GM19395 (cell line): ENCODE measurements at regions not wholly inside any gene's neighbourhood (a gene's known extent, or its start where the extent isn't known, plus 50 kb on each side); places are given as distances from the start of the nearest gene placed in this dataset.

ENCODE experiments used
- ATAC-seq: cut with Tn5 transposase; IDR thresholded peaks from one replicate; pipeline ENCODE4 v1.9.1; 2021; ENCODE audit warnings: mild to moderate bottlenecking, moderate library complexity; ENCODE audit not compliant: unreplicated experiment

DNA sequence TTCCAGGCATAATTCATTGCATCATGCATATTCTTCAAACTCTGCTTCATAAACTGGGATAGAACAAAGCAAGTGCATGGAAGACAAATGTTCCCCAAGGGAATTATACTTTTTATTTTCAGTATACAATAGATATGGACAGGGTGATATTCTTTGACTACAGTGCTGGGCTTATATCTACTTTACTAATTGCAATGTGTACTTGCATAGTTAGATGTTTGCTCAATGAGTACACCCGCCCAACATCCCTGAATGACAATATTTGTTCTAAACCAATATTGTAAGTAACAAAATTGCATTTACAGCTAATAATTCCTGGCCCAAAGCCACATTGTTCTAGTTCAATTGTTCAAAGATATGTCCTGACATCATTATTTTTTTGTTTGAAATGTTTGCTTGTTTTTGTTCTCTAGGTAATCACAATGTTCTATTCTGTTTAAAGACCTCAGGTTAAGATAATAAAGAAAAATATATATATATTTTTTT, 171.4 kb downstream of the PTN start:
- no peak for ATAC-seq

DNA sequence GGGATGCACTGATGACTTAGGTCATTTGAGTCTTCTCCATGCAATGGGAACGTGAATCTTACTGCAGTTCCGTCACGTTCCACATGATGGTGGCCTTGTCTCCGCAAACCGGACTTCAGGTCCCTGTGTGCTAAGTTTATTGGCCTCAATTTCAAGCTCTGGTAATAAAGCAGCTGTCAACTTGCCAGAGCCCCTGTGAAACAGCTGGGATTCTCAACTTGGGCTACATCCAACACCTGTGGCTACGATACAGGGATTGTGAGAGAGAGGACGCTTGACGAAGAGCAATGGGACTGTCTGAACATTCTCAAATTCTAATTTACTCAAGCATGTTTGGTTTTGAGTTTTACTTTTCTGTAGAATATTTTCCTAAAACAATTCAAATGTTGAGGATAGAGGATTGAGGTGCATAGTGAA, 174.2 kb downstream of the PTN start:
- ATAC-seq, result no peak

DNA sequence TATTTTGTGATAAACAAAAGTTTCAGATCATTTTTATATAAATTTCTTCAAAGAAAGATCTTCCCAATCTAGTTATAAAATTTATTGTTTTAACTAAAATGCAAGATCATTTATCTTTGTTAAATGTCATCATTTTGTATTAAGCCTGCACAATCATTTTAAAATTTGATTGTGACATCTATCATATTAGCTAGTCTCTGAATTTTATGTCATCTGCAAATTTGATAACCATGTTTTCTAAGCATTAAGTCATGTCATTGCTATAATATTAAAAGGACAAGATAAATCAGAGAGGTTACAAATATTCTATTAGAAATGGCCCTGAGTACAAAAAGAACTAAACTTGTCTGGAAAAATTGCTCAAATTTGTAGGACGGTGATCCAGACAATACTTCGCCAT, 175.9 kb downstream of the PTN start:
- ATAC-seq, result no peak

DNA sequence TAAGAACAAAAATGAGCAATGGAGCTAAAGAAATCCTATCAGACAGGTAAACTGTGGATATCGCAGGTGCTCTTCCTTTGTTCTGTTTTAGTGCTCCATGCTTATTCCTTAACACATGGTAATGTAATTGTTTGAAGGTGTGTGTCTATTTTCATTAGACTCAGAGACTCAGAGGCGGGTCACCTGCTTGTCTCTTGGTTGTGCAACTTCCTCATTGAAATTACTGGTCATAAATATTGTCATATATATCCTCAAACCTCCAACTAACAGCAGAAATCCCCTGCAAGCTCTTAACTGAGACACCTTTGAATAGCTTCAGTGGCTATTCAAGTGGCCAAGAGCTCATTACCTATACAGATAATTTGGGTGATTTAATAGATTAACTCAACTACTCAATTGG, 177.2 kb downstream of the PTN start:
- ATAC-seq, result no peak

DNA sequence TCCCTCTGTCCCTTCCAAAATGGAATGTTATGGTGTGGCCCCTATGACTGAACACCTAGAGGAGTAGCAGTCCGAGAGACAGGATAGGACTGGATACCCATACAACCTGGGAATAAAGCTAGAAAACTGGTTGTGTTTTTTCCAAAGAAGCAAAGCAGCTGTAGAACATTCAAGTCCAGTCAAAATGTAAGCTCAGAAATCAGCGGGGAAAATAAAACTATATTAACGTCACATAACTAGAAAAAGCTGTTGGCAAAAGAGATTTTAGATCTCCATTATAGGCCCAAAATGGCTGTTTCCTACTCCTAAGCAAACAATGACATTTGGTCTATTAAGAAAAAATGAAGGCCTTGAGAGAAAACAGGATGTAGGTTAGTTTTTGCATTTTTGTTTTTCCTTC, 177.7 kb downstream of the PTN start:
- no peak for ATAC-seq

DNA sequence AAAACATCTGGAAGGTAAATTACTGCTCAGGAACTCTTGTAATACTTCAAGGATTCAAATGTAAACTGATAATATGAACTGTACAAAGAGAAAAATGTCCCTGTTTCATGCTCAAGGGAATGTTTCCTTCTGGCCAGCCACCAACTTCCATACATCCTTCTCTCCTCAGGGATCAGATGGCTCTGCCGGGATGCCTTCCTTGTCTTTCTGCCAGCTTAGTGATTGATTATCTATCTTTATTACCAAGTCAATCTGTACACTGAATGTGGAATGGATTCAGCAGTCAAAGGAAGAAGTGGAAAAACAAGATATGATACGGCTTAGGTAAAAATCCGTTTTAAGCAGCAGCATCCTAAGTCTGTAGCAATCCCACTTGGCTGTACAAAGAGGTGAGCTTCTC, 178.3 kb downstream of the PTN start:
- ATAC-seq, result no peak

DNA sequence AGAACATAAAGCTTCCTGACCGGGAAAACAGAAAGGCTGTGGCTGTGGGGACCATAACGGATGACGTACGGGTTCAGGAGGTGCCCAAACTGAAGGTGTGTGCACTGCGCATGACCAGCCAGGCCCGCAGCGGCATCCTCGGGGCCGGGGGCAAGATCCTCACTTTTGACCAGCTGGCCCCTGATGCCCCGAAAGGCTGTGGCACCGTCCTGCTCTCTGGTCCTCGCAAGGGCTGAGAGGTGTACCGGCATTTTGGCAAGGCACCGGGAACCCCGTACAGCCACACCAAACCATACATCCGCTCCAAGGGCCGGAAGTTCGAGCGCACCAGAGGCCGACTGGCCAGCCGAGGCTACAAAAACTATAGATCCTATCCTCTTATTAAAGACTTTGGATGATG, 179.3 kb downstream of the PTN start:
- ATAC-seq, result no peak

DNA sequence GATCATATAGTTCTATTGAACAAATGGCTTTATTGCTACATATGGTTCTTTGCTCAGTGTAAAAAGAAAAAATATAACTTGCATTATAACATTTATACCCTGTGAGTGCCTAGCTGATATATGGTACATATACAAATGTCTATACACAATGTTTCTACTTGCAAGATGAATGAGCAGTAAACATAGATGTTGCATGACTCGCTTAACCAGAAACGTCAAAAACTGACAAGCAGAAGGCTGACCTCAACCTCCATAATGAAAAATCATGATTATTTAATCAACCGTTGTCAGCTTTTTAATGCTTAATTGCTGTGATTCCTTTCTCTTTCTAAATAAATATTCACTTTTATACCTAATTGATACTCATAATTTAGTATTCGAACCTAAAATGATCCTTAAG, 183.3 kb downstream of the PTN start:
- ATAC-seq, result no peak

DNA sequence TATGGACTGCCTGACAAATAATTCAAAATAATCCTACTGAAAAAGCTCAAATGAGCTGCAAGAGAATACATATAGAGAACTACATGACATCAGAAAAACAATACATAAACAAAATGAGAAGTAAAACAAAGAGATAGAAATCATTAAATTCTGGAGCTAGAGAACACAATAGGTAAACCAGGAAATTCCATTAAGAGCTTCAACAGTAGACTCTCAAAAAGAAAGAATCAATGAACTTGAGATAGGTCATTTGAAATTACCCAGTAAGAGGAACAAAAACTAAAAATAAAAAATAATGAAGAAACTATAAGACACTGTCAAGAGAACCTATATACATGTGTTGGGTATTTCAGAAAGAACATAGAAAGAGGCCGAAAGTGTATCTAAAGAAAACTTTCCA, 186.3 kb downstream of the PTN start:
- no peak for ATAC-seq

DNA sequence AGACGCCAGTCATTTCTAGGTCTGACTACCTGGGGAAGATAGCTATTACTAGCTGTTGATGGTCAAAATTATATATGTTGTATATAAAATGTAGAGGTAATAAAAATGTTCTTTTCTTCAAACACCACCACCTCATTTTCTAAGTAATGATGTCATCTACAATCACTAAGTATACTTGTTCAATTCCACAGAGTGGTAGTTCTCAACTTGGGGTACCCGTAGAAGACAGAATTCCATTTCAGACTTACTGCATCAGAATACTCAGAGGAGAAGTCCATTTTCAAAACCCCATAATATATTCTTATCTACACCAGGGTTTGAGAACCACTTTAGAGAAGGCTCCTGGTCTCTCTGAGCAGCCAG, 191.9 kb downstream of the PTN start:
- ATAC-seq, result no peak

DNA sequence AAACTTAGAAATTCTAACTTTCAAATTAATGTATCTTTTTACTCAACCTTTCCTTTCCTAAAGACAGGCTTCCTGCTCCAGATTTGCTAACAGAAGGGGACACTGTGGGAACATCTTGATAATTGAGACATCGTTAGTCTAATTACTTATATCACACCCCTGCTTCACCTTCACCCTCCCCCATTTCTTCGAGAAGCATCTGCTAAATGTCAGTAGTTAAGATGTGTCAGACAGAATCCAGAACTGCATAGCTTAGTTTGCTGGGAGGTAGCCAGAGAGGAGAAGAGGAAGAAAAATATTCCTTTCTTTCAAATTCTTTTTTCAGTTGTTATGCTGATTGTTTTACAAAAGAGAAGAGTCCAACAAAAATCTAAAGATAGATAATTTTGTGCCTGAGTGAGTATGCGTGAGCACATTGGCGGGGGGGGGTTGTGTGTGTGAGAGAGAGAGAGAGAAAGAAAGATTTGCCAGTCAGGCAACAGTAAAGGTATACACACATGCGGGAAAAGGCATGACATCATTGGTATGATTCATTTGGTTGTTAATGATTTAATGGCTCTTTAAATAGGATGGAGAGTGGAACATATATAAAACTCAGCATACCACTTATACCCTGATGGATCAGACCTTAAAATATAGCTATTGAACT, 192.4 kb downstream of the PTN start:
- ATAC-seq, result no peak

DNA sequence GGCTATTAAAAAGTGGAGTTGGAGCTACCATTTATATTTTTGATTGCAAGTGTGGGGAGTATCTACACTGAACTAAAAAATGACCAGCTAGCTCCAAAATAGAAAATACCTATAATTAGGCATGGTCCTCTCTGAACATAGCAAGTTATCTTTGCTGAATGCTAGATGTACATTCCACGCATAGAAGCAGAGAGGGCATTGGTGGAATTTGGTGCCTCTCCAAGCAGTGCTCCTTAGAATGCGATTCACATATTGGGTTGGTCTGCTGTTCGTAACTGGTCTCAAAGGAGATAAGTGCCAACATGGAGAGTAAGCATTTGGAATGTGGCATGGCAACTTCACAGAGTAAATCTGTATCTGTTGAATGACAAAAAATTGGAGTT, 196.2 kb downstream of the PTN start:
- no peak for ATAC-seq

DNA sequence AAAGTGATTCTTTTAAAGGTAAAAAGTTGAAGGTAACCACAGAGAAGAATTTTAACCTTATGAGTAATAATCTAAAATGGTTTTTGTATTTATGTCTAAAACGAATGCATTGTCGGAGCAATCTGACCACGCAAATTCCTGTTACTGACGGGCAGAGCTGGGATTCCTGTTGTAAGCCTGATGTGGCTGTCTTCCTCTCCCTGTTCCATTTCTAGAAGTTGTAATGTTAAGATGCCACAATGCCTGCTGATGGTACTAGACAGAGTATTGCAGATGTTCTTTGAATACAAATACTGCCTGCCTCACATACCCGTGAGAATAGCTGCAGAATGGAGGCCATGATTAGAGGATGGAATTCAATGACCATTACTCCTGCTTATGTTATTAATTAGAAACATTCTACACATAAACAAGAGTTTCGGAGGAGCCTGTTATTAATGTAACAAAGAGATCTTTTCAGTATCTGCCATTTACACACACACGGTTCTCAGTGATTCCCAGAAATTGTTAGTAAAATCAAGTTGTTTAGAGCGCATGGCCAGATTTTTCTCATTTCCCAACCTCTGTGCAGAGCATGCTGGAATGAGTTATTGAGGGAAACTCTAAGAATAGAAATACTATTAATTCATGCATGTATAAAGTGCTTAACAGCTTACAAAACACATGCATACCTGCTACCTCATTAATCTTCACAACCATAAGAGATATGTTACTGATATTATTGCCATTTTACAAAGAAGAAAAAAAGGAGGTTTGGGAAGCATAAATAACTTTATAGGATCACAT, 196.8 kb downstream of the PTN start:
- no peak for ATAC-seq

DNA sequence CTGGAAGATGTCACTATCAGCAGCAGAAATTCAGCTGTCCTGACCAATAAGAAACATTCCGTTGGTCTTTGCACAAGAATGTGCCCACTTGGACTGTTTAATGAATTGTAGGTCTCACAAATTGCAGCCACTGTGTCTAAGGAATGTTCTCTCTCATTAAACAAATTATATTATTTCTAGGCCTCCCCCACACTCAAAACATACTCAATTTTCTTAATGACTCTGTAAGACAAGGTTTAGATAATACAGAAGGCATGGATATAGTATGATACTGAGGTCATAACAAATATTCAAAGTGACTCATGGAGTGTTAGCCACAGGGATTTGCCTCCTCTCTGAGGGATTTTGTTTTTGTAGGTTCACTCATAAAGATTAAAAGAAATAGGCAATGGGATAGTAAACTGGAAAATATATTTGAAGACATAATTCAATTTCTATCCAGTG, 197.5 kb downstream of the PTN start:
- ATAC-seq, result no peak

DNA sequence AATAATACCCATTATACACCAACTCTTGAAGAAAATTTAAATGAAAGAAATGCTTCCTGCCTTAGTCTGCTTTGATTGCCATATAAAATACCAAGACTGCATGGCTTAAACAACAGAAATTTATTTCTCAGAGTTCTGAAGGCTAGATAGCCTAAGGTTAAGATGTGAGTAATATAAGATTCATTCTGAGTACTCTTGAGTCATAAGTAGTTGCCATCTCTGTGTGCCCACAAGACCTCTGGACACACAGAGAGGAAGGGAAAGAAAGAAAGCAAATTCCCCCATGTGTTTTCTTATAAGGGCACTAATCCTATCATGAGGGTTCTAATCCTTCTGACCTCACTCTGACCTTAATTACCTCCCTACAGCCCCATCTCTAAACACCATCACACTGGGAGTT, 201.2 kb downstream of the PTN start:
- ATAC-seq, result no peak

DNA sequence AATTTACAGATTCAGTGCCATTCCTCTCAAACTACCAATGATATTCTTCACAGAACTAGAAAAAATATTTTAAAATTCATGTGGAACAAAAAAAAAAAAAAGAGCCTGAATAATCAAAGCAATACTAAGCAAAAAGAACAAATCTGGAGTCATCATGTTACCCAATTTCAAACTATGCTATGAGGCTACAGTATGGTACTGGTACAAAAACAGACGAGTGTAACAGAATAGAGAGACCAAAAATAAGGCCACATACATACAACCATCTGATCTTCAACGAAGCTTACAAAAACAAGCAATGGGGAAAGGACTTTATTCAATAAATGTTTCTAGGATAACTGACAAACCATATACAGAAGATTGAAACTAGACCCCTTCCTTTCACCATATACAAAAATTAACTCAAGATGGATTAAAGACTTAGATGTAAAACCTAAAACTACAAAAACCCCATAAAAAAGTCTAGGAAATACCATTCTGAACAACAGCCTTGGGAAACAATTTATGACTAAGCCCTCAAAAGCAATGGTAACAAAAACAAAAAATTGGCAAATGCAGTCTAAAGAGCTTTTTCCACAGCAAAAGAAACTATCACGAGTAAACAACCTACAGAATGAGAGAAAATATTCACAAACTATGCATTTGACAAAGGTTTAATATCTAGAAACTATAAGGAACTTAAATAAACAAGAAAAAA, 207.7 kb downstream of the PTN start:
- no peak for ATAC-seq

DNA sequence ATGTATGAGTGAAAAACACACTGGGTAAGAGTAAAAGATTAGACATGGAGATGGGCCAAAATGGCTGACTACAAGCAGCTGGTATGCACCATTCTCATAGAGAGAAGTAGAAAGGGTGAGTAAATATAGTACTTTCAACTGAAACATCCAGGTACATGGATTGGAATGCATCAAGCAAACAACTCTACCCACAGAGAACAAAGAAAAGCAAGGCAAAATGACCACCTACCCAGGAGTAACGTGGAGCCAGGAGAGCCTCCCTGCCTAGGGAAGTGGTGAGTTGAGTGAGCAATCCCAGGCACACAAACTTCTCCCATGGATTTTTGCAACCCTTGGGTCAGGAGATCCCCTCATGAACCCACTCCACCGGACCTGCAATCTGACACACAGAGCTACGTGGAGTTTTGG, 212.8 kb downstream of the PTN start:
- no peak for ATAC-seq

DNA sequence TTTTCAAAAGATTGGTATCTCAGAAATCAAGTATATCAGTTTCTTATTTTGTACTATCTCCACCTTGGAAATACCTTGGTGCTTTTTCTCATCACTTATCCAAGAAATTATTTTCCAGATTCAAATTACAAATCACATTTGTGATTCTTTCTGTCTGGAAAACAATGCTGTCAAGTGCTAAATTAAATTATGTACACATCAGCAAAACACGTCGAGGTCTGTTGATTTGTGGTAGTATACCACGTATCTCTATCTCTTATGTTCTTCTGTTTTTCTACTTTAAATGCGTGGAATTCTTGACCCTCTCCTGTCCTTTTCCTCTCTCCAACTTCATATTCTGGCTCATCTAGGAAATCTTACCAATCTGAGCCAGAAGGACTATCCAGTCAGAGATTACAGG, 214.5 kb downstream of the PTN start:
- no peak for ATAC-seq

DNA sequence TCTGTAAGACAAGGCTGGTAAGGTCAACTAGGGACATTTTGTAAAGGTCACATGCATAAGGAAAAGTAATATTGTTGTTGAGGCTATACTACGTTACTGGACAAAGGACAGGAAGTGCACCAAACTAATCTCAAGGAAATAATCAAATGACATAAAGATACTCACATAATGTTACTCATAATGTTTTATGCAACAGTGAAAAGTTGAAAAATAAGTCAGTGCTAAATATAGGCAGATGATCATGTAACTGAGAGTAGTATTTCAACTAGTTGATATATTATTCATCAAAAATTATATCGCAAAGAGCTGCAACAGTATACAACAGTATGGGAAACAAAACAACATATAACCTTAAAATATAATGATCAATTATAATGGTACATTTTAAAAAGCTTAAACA, 215.7 kb downstream of the PTN start:
- ATAC-seq, result no peak

DNA sequence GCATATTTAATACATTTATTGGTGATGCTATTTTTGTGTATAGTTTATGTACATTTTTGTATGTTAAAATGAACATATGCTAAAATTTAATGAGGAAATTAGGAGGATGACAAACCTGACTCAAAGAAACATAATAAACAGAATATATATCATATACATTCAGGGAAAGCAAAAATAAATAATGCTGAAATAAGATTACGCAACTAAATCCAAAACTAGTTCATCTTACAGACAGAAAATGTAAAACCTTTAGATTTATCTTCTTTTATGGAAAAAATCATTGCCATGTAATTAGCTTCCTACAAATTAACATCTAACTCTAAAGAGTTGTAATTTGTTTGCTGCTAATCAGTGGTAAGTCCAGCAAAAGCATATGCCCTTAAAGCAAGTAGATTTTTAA, 216.5 kb downstream of the PTN start:
- no peak for ATAC-seq

DNA sequence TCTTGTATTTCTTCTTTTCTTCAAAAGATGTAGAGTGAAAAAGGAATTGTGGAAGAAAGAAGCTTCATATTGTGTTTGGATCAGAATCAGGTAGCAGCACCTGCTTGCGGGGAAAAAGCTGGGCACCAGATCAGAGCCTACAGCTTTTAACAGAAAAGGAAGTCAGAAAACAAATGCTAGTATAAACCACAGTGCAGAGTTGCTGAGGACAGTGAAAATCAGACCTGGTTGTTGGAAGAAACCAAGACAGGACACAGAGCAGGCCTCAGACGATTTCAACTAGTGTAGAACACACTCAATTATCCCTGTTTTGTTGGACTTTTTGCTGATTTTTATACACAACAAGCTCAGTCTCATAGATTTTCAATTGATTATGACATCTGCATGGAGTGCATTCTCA, 221.4 kb downstream of the PTN start:
- no peak for ATAC-seq

DNA sequence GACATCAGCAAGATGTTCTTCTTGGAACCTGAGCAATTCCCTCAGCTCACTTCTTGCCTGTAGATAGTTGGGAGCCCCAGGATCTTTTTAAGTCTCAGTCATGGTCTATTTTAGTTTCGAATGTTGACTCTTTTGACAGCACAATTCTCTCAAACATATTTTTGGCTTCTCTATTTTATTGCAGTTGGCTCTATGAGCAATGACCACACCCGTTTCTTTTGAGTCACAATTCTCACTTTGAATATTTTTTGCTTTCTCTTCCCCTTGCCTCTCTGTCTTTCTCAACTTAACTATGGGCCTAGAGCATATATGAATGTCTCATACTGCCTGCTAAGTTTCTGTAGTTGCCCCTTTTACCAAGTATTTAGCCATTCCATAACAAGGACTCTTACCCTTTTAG, 222.8 kb downstream of the PTN start:
- peak; percentile 88 for ATAC-seq
